HEK293 (cell line): ENCODE measurements at regions not wholly inside any gene's neighbourhood (a gene's known extent, or its start where the extent isn't known, plus 50 kb on each side); places are given as distances from the start of the nearest gene placed in this dataset.

ENCODE experiments used
- CTCF ChIA-PET: fragments of 350-600 bp; formaldehyde crosslinking; extraction: SDS; loops from one replicate; lab custom pipeline; 2021; ENCODE audit warnings: antibody characterized with exemption; lab: Yijun Ruan, JAX
- POLR2A ChIA-PET: fragments of 300-600 bp; formaldehyde crosslinking; extraction: SDS; loops from one replicate; lab custom pipeline; 2020; ENCODE audit warnings: antibody characterized with exemption, inconsistent platforms; lab: Yijun Ruan, JAX
- H3K27ac ChIP-seq: fragments of 200-500 bp; sonication (Bioruptor generic); 2 replicates; pipeline ENCODE4 v1.5.1; 2014; ENCODE audit warnings: low read depth, low read length, control low read depth, inconsistent platforms; ENCODE audit errors: extremely low read depth
- H3K36me3 ChIP-seq, 2 experiments: fragments of 200-500 bp in 1 of 2; sonication (Bioruptor generic) in 1 of 2; 1 replicate in 1 of 2; 2 replicates in 1 of 2; pipeline ENCODE4 v1.5.1; 2014 to 2017; ENCODE audit warnings: inconsistent platforms in 2 of 2, low read length in 2 of 2; ENCODE audit not compliant: control insufficient read depth in 2 of 2, insufficient read depth in 1 of 2
- H3K4me1 ChIP-seq: fragments of 200-500 bp; sonication (Bioruptor generic); 2 replicates; pipeline ENCODE4 v1.5.1; 2014; ENCODE audit warnings: mild to moderate bottlenecking, low read length, inconsistent platforms; ENCODE audit not compliant: control insufficient read depth, insufficient read depth
- H3K4me3 ChIP-seq: 2 replicates; pipeline ENCODE4 v1.5.1; 2011; ENCODE audit warnings: low read depth, mild to moderate bottlenecking, control low read depth, low read length, moderate library complexity
- H3K9me3 ChIP-seq: fragments of 200-500 bp; sonication (Bioruptor generic); 2 replicates; pipeline ENCODE4 v1.5.1; 2014; ENCODE audit warnings: low read depth, low read length, inconsistent platforms; ENCODE audit not compliant: control insufficient read depth, insufficient read depth
- GLIS1 ChIP-seq: fragments of 450-650 bp; formaldehyde crosslinking; IDR thresholded peaks from 2 replicates; pipeline ENCODE4 v1.5.1; 2016; ENCODE audit warnings: missing biosample characterization, missing genetic modification characterization
- HOXD13 ChIP-seq: sonication (generic); formaldehyde crosslinking; IDR thresholded peaks from 2 replicates; pipeline ENCODE4 v1.8.0; 2022; ENCODE audit warnings: missing genetic modification reagents, borderline replicate concordance
- REPIN1 ChIP-seq: fragments of 450-650 bp; formaldehyde crosslinking; IDR thresholded peaks from 2 replicates; pipeline ENCODE4 v1.5.1; 2017; ENCODE audit warnings: missing biosample characterization, missing genetic modification characterization, low read depth
- ZBTB20 ChIP-seq: fragments of 450-650 bp; formaldehyde crosslinking; IDR thresholded peaks from 2 replicates; pipeline ENCODE4 v1.5.1; 2016; ENCODE audit warnings: missing biosample characterization, missing genetic modification characterization
- ZNF138 ChIP-seq: fragments of 450-650 bp; formaldehyde crosslinking; IDR thresholded peaks from 2 replicates; pipeline ENCODE4 v1.5.1; 2016; ENCODE audit warnings: missing biosample characterization, missing genetic modification characterization, borderline replicate concordance
- ZNF146 ChIP-seq: fragments of 450-650 bp; formaldehyde crosslinking; IDR thresholded peaks from 2 replicates; pipeline ENCODE4 v1.5.1; 2016; ENCODE audit warnings: missing biosample characterization, missing genetic modification characterization
- ZNF157 ChIP-seq: fragments of 450-650 bp; formaldehyde crosslinking; IDR thresholded peaks from 2 replicates; pipeline ENCODE4 v1.5.1; 2016; ENCODE audit warnings: missing biosample characterization, missing genetic modification characterization
- ZNF184 ChIP-seq: fragments of 450-650 bp; IDR thresholded peaks from 2 replicates; pipeline ENCODE4 v1.5.1; 2018; ENCODE audit warnings: missing biosample characterization, mild to moderate bottlenecking, missing genetic modification characterization
- ZNF416 ChIP-seq: fragments of 450-650 bp; formaldehyde crosslinking; IDR thresholded peaks from 2 replicates; pipeline ENCODE4 v1.5.1; 2016; ENCODE audit warnings: missing biosample characterization, missing genetic modification characterization
- ZNF600 ChIP-seq: fragments of 450-650 bp; formaldehyde crosslinking; IDR thresholded peaks from 2 replicates; pipeline ENCODE4 v1.5.1; 2016; ENCODE audit warnings: missing biosample characterization, missing genetic modification characterization
- ZNF776 ChIP-seq: fragments of 450-650 bp; formaldehyde crosslinking; IDR thresholded peaks from 2 replicates; pipeline ENCODE4 v1.5.0; 2017; ENCODE audit warnings: missing biosample characterization, missing genetic modification characterization, borderline replicate concordance
- ZNF791 ChIP-seq: fragments of 450-650 bp; formaldehyde crosslinking; IDR thresholded peaks from 2 replicates; pipeline ENCODE4 v1.5.1; 2016; ENCODE audit warnings: missing biosample characterization, missing genetic modification characterization
- ZNF830 ChIP-seq: fragments of 450-650 bp; IDR thresholded peaks from 2 replicates; pipeline ENCODE4 v1.5.0; 2018; ENCODE audit warnings: missing biosample characterization, missing genetic modification characterization, low read depth, mild to moderate bottlenecking, moderate library complexity
- ZNF837 ChIP-seq: fragments of 450-650 bp; formaldehyde crosslinking; IDR thresholded peaks from 2 replicates; pipeline ENCODE4 v1.5.1; 2016; ENCODE audit warnings: missing biosample characterization, missing genetic modification characterization
- TF ChIP-seq, protein P1 (sequence below): fragments of 450-650 bp; formaldehyde crosslinking; IDR thresholded peaks from 2 replicates; pipeline ENCODE4 v1.5.1; 2016; ENCODE audit warnings: missing biosample characterization, missing genetic modification characterization, low read depth
- TF ChIP-seq, protein P2 (sequence below): fragments of 450-650 bp; formaldehyde crosslinking; IDR thresholded peaks from 2 replicates; pipeline ENCODE4 v1.5.1; 2016; ENCODE audit warnings: missing biosample characterization, missing genetic modification characterization, borderline replicate concordance
- TF ChIP-seq, protein P3 (sequence below): fragments of 450-650 bp; formaldehyde crosslinking; IDR thresholded peaks from 2 replicates; pipeline ENCODE4 v1.5.1; 2016; ENCODE audit warnings: missing biosample characterization, missing genetic modification characterization
- TF ChIP-seq, protein P4 (sequence below): fragments of 450-650 bp; formaldehyde crosslinking; IDR thresholded peaks from 2 replicates; pipeline ENCODE4 v1.5.1; 2016; ENCODE audit warnings: missing biosample characterization, missing genetic modification characterization, borderline replicate concordance
- TF ChIP-seq, protein P5 (sequence below): fragments of 450-650 bp; formaldehyde crosslinking; IDR thresholded peaks from 2 replicates; pipeline ENCODE4 v1.5.1; 2016; ENCODE audit warnings: missing biosample characterization, missing genetic modification characterization

DNA sequence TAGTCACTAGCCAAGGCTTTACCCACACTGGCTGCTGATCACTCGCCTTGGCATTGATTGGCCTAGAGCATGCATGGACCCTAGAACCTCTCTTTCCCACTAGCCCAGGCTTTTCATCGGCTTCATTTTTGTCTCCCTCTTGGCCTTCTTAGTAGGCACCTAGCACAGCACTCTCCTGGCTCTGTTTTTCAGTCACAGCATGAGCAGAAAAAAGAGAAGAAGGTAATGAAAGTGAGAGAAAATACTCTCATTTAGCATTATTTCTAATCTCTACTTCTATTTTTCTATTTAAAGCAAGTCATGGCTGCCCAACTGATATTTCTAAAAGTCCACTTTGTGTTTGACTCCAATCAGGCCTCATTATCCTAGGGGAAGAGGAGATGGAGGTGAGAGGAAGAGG lies 267.2 kb downstream of the FBXO8 start:
- TF ChIP-seq ZNF830 (tag by site-specific recombination), result no peak
- TF ChIP-seq, protein P1, sequence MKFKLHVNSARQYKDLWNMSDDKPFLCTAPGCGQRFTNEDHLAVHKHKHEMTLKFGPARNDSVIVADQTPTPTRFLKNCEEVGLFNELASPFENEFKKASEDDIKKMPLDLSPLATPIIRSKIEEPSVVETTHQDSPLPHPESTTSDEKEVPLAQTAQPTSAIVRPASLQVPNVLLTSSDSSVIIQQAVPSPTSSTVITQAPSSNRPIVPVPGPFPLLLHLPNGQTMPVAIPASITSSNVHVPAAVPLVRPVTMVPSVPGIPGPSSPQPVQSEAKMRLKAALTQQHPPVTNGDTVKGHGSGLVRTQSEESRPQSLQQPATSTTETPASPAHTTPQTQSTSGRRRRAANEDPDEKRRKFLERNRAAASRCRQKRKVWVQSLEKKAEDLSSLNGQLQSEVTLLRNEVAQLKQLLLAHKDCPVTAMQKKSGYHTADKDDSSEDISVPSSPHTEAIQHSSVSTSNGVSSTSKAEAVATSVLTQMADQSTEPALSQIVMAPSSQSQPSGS, result no peak
- TF ChIP-seq ZNF157 (tag by site-specific recombination), result no peak
- no peak for TF ChIP-seq GLIS1 (tag by site-specific recombination)
- TF ChIP-seq, protein P2, sequence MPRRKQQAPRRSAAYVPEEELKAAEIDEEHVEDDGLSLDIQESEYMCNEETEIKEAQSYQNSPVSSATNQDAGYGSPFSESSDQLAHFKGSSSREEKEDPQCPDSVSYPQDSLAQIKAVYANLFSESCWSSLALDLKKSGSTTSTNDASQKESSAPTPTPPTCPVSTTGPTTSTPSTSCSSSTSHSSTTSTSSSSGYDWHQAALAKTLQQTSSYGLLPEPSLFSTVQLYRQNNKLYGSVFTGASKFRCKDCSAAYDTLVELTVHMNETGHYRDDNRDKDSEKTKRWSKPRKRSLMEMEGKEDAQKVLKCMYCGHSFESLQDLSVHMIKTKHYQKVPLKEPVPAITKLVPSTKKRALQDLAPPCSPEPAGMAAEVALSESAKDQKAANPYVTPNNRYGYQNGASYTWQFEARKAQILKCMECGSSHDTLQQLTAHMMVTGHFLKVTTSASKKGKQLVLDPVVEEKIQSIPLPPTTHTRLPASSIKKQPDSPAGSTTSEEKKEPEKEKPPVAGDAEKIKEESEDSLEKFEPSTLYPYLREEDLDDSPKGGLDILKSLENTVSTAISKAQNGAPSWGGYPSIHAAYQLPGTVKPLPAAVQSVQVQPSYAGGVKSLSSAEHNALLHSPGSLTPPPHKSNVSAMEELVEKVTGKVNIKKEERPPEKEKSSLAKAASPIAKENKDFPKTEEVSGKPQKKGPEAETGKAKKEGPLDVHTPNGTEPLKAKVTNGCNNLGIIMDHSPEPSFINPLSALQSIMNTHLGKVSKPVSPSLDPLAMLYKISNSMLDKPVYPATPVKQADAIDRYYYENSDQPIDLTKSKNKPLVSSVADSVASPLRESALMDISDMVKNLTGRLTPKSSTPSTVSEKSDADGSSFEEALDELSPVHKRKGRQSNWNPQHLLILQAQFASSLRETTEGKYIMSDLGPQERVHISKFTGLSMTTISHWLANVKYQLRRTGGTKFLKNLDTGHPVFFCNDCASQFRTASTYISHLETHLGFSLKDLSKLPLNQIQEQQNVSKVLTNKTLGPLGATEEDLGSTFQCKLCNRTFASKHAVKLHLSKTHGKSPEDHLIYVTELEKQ, result no peak
- no peak for TF ChIP-seq ZBTB20 (tag by site-specific recombination)
- no peak for TF ChIP-seq ZNF146 (tag by site-specific recombination)
- TF ChIP-seq, protein P3, sequence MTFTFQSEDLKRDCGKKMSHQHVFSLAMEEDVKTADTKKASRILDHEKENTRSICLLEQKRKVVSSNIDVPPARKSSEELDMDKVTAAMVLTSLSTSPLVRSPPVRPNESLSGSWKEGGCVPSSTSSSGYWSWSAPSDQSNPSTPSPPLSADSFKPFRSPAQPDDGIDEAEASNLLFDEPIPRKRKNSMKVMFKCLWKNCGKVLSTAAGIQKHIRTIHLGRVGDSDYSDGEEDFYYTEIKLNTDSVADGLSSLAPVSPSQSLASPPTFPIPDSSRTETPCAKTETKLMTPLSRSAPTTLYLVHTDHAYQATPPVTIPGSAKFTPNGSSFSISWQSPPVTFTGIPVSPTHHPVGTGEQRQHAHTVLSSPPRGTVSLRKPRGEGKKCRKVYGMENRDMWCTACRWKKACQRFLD (tag by site-specific recombination), result no peak
- TF ChIP-seq REPIN1 (tag by site-specific recombination), result no peak
- TF ChIP-seq ZNF600 (tag by site-specific recombination), result no peak
- TF ChIP-seq, protein P4, sequence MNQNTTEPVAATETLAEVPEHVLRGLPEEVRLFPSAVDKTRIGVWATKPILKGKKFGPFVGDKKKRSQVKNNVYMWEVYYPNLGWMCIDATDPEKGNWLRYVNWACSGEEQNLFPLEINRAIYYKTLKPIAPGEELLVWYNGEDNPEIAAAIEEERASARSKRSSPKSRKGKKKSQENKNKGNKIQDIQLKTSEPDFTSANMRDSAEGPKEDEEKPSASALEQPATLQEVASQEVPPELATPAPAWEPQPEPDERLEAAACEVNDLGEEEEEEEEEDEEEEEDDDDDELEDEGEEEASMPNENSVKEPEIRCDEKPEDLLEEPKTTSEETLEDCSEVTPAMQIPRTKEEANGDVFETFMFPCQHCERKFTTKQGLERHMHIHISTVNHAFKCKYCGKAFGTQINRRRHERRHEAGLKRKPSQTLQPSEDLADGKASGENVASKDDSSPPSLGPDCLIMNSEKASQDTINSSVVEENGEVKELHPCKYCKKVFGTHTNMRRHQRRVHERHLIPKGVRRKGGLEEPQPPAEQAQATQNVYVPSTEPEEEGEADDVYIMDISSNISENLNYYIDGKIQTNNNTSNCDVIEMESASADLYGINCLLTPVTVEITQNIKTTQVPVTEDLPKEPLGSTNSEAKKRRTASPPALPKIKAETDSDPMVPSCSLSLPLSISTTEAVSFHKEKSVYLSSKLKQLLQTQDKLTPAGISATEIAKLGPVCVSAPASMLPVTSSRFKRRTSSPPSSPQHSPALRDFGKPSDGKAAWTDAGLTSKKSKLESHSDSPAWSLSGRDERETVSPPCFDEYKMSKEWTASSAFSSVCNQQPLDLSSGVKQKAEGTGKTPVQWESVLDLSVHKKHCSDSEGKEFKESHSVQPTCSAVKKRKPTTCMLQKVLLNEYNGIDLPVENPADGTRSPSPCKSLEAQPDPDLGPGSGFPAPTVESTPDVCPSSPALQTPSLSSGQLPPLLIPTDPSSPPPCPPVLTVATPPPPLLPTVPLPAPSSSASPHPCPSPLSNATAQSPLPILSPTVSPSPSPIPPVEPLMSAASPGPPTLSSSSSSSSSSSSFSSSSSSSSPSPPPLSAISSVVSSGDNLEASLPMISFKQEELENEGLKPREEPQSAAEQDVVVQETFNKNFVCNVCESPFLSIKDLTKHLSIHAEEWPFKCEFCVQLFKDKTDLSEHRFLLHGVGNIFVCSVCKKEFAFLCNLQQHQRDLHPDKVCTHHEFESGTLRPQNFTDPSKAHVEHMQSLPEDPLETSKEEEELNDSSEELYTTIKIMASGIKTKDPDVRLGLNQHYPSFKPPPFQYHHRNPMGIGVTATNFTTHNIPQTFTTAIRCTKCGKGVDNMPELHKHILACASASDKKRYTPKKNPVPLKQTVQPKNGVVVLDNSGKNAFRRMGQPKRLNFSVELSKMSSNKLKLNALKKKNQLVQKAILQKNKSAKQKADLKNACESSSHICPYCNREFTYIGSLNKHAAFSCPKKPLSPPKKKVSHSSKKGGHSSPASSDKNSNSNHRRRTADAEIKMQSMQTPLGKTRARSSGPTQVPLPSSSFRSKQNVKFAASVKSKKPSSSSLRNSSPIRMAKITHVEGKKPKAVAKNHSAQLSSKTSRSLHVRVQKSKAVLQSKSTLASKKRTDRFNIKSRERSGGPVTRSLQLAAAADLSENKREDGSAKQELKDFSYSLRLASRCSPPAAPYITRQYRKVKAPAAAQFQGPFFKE (tag by site-specific recombination), result no peak
- TF ChIP-seq, protein P5, sequence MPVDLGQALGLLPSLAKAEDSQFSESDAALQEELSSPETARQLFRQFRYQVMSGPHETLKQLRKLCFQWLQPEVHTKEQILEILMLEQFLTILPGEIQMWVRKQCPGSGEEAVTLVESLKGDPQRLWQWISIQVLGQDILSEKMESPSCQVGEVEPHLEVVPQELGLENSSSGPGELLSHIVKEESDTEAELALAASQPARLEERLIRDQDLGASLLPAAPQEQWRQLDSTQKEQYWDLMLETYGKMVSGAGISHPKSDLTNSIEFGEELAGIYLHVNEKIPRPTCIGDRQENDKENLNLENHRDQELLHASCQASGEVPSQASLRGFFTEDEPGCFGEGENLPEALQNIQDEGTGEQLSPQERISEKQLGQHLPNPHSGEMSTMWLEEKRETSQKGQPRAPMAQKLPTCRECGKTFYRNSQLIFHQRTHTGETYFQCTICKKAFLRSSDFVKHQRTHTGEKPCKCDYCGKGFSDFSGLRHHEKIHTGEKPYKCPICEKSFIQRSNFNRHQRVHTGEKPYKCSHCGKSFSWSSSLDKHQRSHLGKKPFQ (tag by site-specific recombination), result no peak
- no peak for TF ChIP-seq ZNF791 (tag by site-specific recombination)
- no peak for TF ChIP-seq ZNF837 (tag by site-specific recombination)
- no peak for TF ChIP-seq ZNF776 (tag by site-specific recombination)
- no peak for TF ChIP-seq ZNF416 (tag by site-specific recombination)
- TF ChIP-seq ZNF184, result no peak
- no peak for TF ChIP-seq HOXD13 (CRISPR knock-in tag)
- no peak for TF ChIP-seq ZNF138
- TF ChIP-seq, all 188 proteins: peak for 0
- no peaks in the 10 kb centered on the region for H3K9me3 ChIP-seq
- no peaks in the 10 kb centered on the region for H3K4me1 ChIP-seq
- ChIA-PET POLR2A (no interaction called here), CTCF (no interaction called here)
- H3K4me3 ChIP-seq, result no peak overlapping the region
- no peaks in the 10 kb centered on the region for H3K36me3 ChIP-seq
- no peak overlapping the region for H3K27ac ChIP-seq
